Peyer's patch (tissue), 4 donors: ENCODE measurements at regions not wholly inside any gene's neighbourhood (a gene's known extent, or its start where the extent isn't known, plus 50 kb on each side); places are given as distances from the start of the nearest gene placed in this dataset.

Experiments used
- DNase-seq, 3 donors: peaks; one replicate each; pipeline ENCODE4 v3.0.0-alpha.2; 2017 to 2019
- H3K27ac ChIP-seq, 4 donors: fragments of 200-600 bp; sonication (generic); one replicate each; pipeline ENCODE4 v1.5.1; 2016 to 2019
- H3K27me3 ChIP-seq, 2 donors: fragments of 200-600 bp; sonication (generic); one replicate each; pipeline ENCODE4 v1.5.1; 2019
- H3K36me3 ChIP-seq, 3 donors: fragments of 200-600 bp; sonication (generic); one replicate each; pipeline ENCODE4 v1.5.1; 2016 to 2019
- H3K4me1 ChIP-seq, 4 donors: fragments of 200-600 bp; sonication (generic); one replicate each; pipeline ENCODE4 v1.5.1; 2016 to 2019
- H3K4me3 ChIP-seq, 4 donors: fragments of 200-600 bp; sonication (generic); 1 replicate in 3 of 4; 2 replicates in 1 of 4; pipeline ENCODE4 v1.5.1; 2016 to 2019; ENCODE audit warnings: mild to moderate bottlenecking in 1 of 4
- H3K9me3 ChIP-seq, 4 donors: fragments of 200-600 bp; sonication (generic); one replicate each; pipeline ENCODE4 v1.5.1; 2016 to 2019; ENCODE audit warnings: mild to moderate bottlenecking in 1 of 4
- POLR2A ChIP-seq, 2 donors: fragments of 450-650 bp; IDR thresholded peaks; one replicate each; pipeline ENCODE4 v1.5.1; 2017; ENCODE audit warnings: antibody characterized with exemption in 2 of 2, mild to moderate bottlenecking in 2 of 2, moderate library complexity in 2 of 2
- TF ChIP-seq, protein P1 (sequence below), 6 experiments: fragments of 450-650 bp in 4 of 6; fragments of 200-600 bp in 2 of 6; sonication (generic) in 1 of 6; IDR thresholded peaks; one replicate each; pipeline ENCODE4 v1.5.1; 2017 to 2019; ENCODE audit warnings: antibody characterized with exemption in 6 of 6, mild to moderate bottlenecking in 3 of 6, moderate library complexity in 1 of 6

DNA sequence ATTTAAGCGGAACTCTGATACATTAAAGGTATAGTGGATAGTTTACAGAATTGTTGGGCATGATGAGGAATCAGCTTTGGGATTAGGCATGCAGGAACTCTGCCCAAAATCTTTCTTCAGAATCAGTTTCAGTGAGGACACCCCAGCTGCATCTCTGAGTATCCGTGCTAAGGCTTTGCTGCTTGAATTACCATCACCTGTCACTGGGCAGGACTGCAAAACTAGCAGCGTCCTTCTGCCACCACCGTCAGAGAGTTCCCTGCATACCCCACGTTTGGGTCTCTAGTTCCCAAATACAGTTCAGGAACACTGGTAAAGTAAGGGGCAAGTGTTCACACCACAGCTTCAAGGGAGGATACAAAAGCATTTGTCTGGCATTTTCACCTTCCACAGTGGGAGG, 164.6 kb upstream of the ARHGEF26 start:
- Histone ChIP-seq H3K4me3 (no peak overlapping the region), H3K4me1 (no peaks in the 10 kb centered on the region), H3K27ac (no peak overlapping the region), H3K27me3 (no peaks in the 10 kb centered on the region), H3K36me3 (no peaks in the 10 kb centered on the region), H3K9me3 (no peaks in the 10 kb centered on the region)
- TF ChIP-seq POLR2A (IDR thresholded peaks at IDR 0.05) = no peak
- DNase-seq = no peak

DNA sequence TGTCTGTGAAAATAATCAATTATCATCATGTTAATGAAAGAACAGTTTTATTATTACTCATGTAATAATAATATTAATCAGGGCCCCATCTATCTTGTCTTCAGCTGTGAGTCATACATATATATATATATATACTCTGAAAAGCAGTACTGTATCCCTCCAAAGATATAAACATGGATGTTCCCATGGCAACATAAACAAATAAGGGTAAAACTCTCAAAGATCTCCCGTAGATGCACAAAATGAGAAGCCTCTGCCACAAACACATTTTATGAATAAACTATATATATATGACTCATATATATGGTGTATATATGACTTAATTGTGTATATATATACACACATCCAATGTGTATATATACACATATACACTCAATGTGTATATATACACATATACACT, 163.8 kb upstream of the ARHGEF26 start:
- Histone ChIP-seq H3K36me3 (no peaks in the 10 kb centered on the region), H3K4me1 (no peaks in the 10 kb centered on the region), H3K9me3 (no peaks in the 10 kb centered on the region), H3K27ac (no peak overlapping the region), H3K27me3 (no peaks in the 10 kb centered on the region), H3K4me3 (no peak overlapping the region)
- TF ChIP-seq, protein P1, sequence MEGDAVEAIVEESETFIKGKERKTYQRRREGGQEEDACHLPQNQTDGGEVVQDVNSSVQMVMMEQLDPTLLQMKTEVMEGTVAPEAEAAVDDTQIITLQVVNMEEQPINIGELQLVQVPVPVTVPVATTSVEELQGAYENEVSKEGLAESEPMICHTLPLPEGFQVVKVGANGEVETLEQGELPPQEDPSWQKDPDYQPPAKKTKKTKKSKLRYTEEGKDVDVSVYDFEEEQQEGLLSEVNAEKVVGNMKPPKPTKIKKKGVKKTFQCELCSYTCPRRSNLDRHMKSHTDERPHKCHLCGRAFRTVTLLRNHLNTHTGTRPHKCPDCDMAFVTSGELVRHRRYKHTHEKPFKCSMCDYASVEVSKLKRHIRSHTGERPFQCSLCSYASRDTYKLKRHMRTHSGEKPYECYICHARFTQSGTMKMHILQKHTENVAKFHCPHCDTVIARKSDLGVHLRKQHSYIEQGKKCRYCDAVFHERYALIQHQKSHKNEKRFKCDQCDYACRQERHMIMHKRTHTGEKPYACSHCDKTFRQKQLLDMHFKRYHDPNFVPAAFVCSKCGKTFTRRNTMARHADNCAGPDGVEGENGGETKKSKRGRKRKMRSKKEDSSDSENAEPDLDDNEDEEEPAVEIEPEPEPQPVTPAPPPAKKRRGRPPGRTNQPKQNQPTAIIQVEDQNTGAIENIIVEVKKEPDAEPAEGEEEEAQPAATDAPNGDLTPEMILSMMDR (IDR thresholded peaks at IDR 0.05) = no peak
- no peak for DNase-seq

DNA sequence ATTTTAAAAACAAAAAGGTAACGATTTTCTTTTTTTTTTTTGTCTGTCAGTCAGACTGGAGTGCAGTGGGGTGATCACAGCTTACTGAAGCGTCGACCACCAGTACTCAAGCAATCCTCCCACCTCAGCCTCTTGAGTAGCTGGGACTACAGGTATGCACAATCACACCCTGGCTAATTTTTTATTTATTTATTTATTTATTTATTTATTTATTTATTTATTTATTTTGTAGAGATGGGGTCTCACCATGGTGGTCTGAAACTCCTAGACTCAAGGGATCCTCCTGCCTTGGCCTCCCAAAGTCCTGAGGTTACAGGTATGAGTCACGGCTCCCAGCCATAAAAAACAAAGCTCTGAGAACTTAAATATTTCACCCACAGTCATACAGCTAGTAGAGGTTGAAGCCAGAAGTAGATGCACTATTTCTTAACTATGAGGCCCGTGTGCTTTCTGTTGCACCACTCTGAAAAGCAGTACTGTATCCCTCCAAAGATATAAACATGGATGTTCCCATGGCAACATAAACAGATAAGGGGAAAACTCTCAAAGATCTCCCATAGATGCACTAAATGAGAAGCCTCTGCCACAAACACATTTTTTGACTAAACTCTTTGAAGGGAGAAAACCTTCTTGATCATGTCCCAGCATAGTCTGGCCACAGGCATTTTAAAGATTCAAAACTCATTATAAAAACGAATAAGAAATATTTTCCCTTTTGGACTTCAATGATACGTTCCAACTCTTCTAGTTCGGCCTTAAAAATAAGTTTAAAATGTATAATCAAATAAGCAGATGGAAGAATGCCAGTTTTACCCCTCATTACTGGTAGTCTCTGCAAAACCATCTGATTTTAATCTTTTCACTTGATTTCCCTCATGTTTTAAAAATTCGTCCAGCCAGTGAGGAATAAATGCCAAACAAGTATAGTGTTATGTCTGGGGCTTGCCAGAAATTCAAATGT, 162.3 kb upstream of the ARHGEF26 start:
- no peak for DNase-seq
- Histone ChIP-seq H3K27me3 (no peaks in the 10 kb centered on the region), H3K27ac (no peak overlapping the region), H3K4me3 (no peak overlapping the region), H3K36me3 (no peaks in the 10 kb centered on the region), H3K9me3 (no peaks in the 10 kb centered on the region), H3K4me1 (no peaks in the 10 kb centered on the region)
- TF ChIP-seq, protein P1 (IDR thresholded peaks at IDR 0.05) = no peak
- TF ChIP-seq POLR2A (IDR thresholded peaks at IDR 0.05) = no peak

DNA sequence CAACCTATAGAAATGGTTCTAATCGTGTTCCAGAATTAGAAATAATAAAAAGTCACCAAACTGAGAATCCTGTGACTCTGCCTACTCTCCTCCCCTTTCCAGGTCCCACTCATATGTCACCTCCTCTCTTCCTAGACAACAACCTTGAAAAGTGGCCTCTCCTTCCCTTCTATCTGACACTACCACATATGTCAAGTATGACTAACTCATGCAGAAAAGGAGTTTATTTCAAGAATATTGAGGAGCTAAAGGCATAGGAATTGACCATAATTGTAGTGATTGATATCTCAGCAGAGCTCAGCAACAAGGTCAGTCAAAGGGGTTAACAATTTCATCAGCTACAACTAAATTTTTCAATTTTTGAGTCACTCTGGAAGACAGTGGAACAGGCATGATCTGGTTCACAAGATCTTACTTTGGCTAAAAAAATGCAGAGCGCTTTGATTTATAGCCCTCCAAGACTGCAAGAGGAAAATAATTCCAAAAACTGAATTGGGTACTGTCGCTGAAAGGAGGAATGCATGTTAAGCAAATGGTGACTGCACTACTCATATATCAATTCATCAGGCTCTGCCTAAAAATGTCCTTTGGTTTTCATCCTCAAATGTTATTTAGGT, 160.6 kb upstream of the ARHGEF26 start:
- no peaks in the 10 kb centered on the region for H3K4me1 ChIP-seq
- no peak overlapping the region for H3K27ac ChIP-seq
- H3K9me3 ChIP-seq = no peaks in the 10 kb centered on the region
- no peak overlapping the region for H3K4me3 ChIP-seq
- TF ChIP-seq, protein P1 (IDR thresholded peaks at IDR 0.05) = no peak
- TF ChIP-seq POLR2A (IDR thresholded peaks at IDR 0.05) = no peak
- no peak for DNase-seq
- no peaks in the 10 kb centered on the region for H3K36me3 ChIP-seq
- no peaks in the 10 kb centered on the region for H3K27me3 ChIP-seq

DNA sequence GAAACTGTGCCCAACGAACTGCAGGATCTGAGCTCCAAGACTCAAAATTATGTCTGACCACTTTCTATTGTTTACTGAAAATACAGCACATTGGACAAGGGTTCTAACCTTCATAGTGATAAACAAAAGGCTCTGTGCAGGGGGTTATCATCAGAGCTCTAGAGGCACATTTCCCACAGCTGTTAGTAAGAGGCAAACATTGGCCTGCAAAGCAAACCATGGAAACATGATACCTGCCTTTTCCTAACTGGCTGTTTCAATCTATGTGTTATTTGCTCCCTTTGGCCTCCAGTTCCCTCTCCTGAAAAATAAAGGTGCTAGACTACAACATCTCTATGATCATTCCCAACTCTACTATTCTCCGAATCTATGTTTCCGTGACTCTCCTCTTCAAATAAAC, 159.7 kb upstream of the ARHGEF26 start:
- Histone ChIP-seq H3K4me1 (no peaks in the 10 kb centered on the region), H3K4me3 (no peak overlapping the region), H3K9me3 (no peaks in the 10 kb centered on the region), H3K27ac (no peak overlapping the region), H3K36me3 (no peaks in the 10 kb centered on the region), H3K27me3 (no peaks in the 10 kb centered on the region)
- no peak for TF ChIP-seq POLR2A (IDR thresholded peaks at IDR 0.05)
- TF ChIP-seq, protein P1 (IDR thresholded peaks at IDR 0.05) = no peak
- DNase-seq = no peak

DNA sequence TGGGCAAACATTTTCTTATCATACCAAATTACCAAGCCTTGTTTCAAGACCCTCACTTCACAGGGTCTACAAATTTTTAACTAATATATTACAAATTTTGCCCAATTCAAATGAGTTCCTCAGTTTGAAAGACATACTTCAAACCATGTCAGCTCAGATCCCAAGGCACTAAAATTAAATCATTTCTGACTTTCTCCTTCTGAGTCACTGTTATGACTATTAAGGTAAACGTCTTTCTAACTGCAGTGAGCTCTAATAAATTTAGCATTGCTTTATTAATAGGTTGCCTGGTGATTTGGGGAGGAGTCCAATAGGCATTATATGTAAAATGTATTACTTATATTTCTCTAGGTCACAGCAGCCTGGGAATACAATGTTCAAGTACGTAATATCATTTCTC, 158.2 kb upstream of the ARHGEF26 start:
- Histone ChIP-seq H3K9me3 (no peaks in the 10 kb centered on the region), H3K36me3 (no peaks in the 10 kb centered on the region), H3K4me1 (no peaks in the 10 kb centered on the region), H3K27me3 (no peaks in the 10 kb centered on the region), H3K27ac (no peak overlapping the region), H3K4me3 (no peak overlapping the region)
- no peak for TF ChIP-seq POLR2A (IDR thresholded peaks at IDR 0.05)
- TF ChIP-seq, protein P1 (IDR thresholded peaks at IDR 0.05) = no peak
- no peak for DNase-seq
